CD4-positive, alpha-beta T cell treated with Interleukin-4 for 4 hours (primary cell): ENCODE measurements at regions not wholly inside any gene's neighbourhood (a gene's known extent, or its start where the extent isn't known, plus 50 kb on each side); places are given as distances from the start of the nearest gene placed in this dataset.

ENCODE experiments used
- DNase-seq: peaks from one replicate; pipeline ENCODE4 v3.0.0-alpha.2; 2020

- no peak for DNase-seq
Observed at GRCh38 chr15:37720267-37720666, 214.2 kb upstream of the TMCO5A start.

GRCh38 chr15:37731146-37731746 is 203.2 kb upstream of the TMCO5A start:
- DNase-seq, result no peak

GRCh38 chr15:37733628-37734027 is 200.8 kb upstream of the TMCO5A start:
- no peak for DNase-seq

GRCh38 chr15:37740623-37741141 is 193.8 kb upstream of the TMCO5A start:
- DNase-seq, result no peak

GRCh38 chr15:37743826-37744225 is 190.6 kb upstream of the TMCO5A start:
- DNase-seq, result no peak

GRCh38 chr15:37744521-37744920 is 189.9 kb upstream of the TMCO5A start:
- no peak for DNase-seq

- DNase-seq, result no peak
Observed at GRCh38 chr15:37751401-37751800, 183.0 kb upstream of the TMCO5A start.

- no peak for DNase-seq
Observed at GRCh38 chr15:37756407-37756806, 178.0 kb upstream of the TMCO5A start.

- no peak for DNase-seq
Observed at GRCh38 chr15:37758412-37758811, 176.0 kb upstream of the TMCO5A start.

GRCh38 chr15:37764733-37765191 is 169.7 kb upstream of the TMCO5A start:
- peak; percentile 10 for DNase-seq

- DNase-seq, result no peak
Observed at GRCh38 chr15:37765786-37766185, 168.7 kb upstream of the TMCO5A start.

- no peak for DNase-seq
Observed at GRCh38 chr15:37767841-37768455, 166.5 kb upstream of the TMCO5A start.

GRCh38 chr15:37771465-37771864 is 163.0 kb upstream of the TMCO5A start:
- no peak for DNase-seq

- no peak for DNase-seq
Observed at GRCh38 chr15:37773111-37773860, 161.2 kb upstream of the TMCO5A start.

- no peak for DNase-seq
Observed at GRCh38 chr15:37774961-37775360, 159.5 kb upstream of the TMCO5A start.

GRCh38 chr15:37777006-37777405 is 157.4 kb upstream of the TMCO5A start:
- no peak for DNase-seq

GRCh38 chr15:37783290-37783689 is 151.2 kb upstream of the TMCO5A start:
- no peak for DNase-seq

GRCh38 chr15:37788330-37788729 is 146.1 kb upstream of the TMCO5A start:
- no peak for DNase-seq

GRCh38 chr15:37788767-37789396 is 145.6 kb upstream of the TMCO5A start:
- no peak for DNase-seq

- DNase-seq, result no peak
Observed at GRCh38 chr15:37789397-37789786, 145.0 kb upstream of the TMCO5A start.

- no peak for DNase-seq
Observed at GRCh38 chr15:37789881-37790280, 144.6 kb upstream of the TMCO5A start.

GRCh38 chr15:37791693-37792092 is 142.7 kb upstream of the TMCO5A start:
- DNase-seq, result no peak

GRCh38 chr15:37792351-37792750 is 142.1 kb upstream of the TMCO5A start:
- no peak for DNase-seq

GRCh38 chr15:37793851-37794250 is 140.6 kb upstream of the TMCO5A start:
- no peak for DNase-seq
